ENCODE measurements at regions not wholly inside any gene's neighbourhood (a gene's known extent, or its start where the extent isn't known, plus 50 kb on each side); places are given as distances from the start of the nearest gene placed in this dataset.

GRCh38 chr10:33126742-33127141, 168.7 kb upstream of the ITGB1 start:
- Histone ChIP-seq H3K4me3 (no peak overlapping the region), H3K27me3 (no peaks in the 10 kb centered on the region), H3K4me1 (peaks cover 7 to 10% (median 9%) of the 10 kb centered on the region in 4 donors), H3K9me3 (no peaks in the 10 kb centered on the region), H3K27ac (peak overlapping the region in 1 of 5 donors; percentile 58), H3K36me3 (no peaks in the 10 kb centered on the region)
- intact Hi-C loops (cut with DNase I; ENCODE audit: low total_unique reads), result no loop called here
- TF ChIP-seq POLR2A (IDR thresholded peaks at IDR 0.05) (no peak), POLR2AphosphoS5 (IDR thresholded peaks at IDR 0.05) (no peak), CTCF (IDR thresholded peaks at IDR 0.05) (no peak), EP300 (IDR thresholded peaks at IDR 0.05) (no peak)
- 82 to 92% (median 85%) methylated on average over 6 of the region's 6 CpGs for WGBS, 5 donors
- no peak for DNase-seq

- no peaks in the 10 kb centered on the region for H3K36me3 ChIP-seq
- H3K27me3 ChIP-seq, result no peaks in the 10 kb centered on the region
- no peaks in the 10 kb centered on the region for H3K9me3 ChIP-seq
- 62 to 79% (median 70%) methylated on average over 15 of the region's 15 CpGs for WGBS, 5 donors
- TF ChIP-seq CTCF (IDR thresholded peaks at IDR 0.05), result no peak
- no peak for TF ChIP-seq POLR2A (IDR thresholded peaks at IDR 0.05)
- no peak for TF ChIP-seq EP300 (IDR thresholded peaks at IDR 0.05)
- no peak for TF ChIP-seq POLR2AphosphoS5 (IDR thresholded peaks at IDR 0.05)
- intact Hi-C loops (cut with DNase I; ENCODE audit: low total_unique reads), result no loop called here
- H3K4me1 ChIP-seq, result peaks cover 10 to 13% (median 13%) of the 10 kb centered on the region in 4 donors
- DNase-seq, result peak in 1 of 2 donors; percentile 50
- H3K27ac ChIP-seq, result peak overlapping the region in 3 of 5 donors; percentile 2 to 58 (median 11)
- no peak overlapping the region for H3K4me3 ChIP-seq
These were observed 167.8 kb upstream of the ITGB1 start for GRCh38 chr10:33125522-33126517.

GRCh38 chr10:33125111-33125510, 167.1 kb upstream of the ITGB1 start:
- Histone ChIP-seq H3K4me3 (no peak overlapping the region), H3K27me3 (no peaks in the 10 kb centered on the region), H3K36me3 (no peaks in the 10 kb centered on the region), H3K9me3 (no peaks in the 10 kb centered on the region), H3K4me1 (peaks cover 10 to 13% (median 13%) of the 10 kb centered on the region in 4 donors), H3K27ac (no peak overlapping the region)
- DNase-seq, result no peak
- 77 to 95% (median 89%) methylated on average over 5 of the region's 5 CpGs for WGBS, 5 donors
- intact Hi-C loops (cut with DNase I; ENCODE audit: low total_unique reads), result no loop called here
- no peak for TF ChIP-seq EP300 (IDR thresholded peaks at IDR 0.05)
- no peak for TF ChIP-seq POLR2AphosphoS5 (IDR thresholded peaks at IDR 0.05)
- TF ChIP-seq CTCF (IDR thresholded peaks at IDR 0.05), result no peak
- TF ChIP-seq POLR2A (IDR thresholded peaks at IDR 0.05), result no peak

GRCh38 chr10:33123680-33124079, 165.7 kb upstream of the ITGB1 start:
- no peak overlapping the region for H3K27ac ChIP-seq
- H3K9me3 ChIP-seq, result no peaks in the 10 kb centered on the region
- no peak overlapping the region for H3K4me3 ChIP-seq
- 20 to 71% (median 59%) methylated on average over 2 of the region's 2 CpGs for WGBS, 5 donors
- intact Hi-C loops (cut with DNase I; ENCODE audit: low total_unique reads), result no loop called here
- DNase-seq, result no peak
- H3K36me3 ChIP-seq, result no peaks in the 10 kb centered on the region
- TF ChIP-seq POLR2AphosphoS5 (IDR thresholded peaks at IDR 0.05) (no peak), EP300 (IDR thresholded peaks at IDR 0.05) (no peak), POLR2A (IDR thresholded peaks at IDR 0.05) (no peak), CTCF (IDR thresholded peaks at IDR 0.05) (no peak)
- H3K27me3 ChIP-seq, result no peaks in the 10 kb centered on the region
- H3K4me1 ChIP-seq, result peaks cover 10 to 13% (median 13%) of the 10 kb centered on the region in 4 donors
